ENCODE measurements at regions not wholly inside any gene's neighbourhood (a gene's known extent, or its start where the extent isn't known, plus 50 kb on each side); places are given as distances from the start of the nearest gene placed in this dataset.

DNA sequence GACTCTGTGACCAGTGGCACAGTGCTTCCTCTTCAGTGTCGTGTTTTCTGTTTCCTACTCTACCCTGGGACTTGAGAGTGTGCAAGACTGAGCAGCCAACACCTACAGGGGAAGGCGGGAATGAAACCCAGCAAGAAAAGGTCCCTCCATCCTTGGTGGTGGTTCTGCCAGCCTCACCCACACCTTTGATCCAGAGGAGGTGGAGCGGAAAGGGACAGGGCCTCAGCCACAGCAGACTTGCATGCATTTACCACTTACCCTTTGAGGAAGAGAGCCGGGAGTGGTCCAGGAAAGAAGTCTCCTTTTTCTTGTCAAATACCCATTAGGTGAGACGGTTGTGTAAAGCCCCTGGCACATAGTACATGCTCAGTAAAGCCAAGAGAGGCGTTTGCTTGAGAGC is 164.8 kb upstream of the ZNF536 start:
- Histone ChIP-seq H3K36me3 (ENCODE audit: control insufficient read depth, insufficient read depth, low read length) (no peaks in the 10 kb centered on the region), H3K4me3 (ENCODE audit: low read depth, low read length) (no peak overlapping the region), H3K9me3 (no peaks in the 10 kb centered on the region; the same call in 1 of the 2 replicates), H3K27me3 (replicated peaks; ENCODE audit: control insufficient read depth, insufficient read depth, low read length) (no peaks in the 10 kb centered on the region), H3K4me1 (no peaks in the 10 kb centered on the region)
- TF ChIP-seq, protein P1, sequence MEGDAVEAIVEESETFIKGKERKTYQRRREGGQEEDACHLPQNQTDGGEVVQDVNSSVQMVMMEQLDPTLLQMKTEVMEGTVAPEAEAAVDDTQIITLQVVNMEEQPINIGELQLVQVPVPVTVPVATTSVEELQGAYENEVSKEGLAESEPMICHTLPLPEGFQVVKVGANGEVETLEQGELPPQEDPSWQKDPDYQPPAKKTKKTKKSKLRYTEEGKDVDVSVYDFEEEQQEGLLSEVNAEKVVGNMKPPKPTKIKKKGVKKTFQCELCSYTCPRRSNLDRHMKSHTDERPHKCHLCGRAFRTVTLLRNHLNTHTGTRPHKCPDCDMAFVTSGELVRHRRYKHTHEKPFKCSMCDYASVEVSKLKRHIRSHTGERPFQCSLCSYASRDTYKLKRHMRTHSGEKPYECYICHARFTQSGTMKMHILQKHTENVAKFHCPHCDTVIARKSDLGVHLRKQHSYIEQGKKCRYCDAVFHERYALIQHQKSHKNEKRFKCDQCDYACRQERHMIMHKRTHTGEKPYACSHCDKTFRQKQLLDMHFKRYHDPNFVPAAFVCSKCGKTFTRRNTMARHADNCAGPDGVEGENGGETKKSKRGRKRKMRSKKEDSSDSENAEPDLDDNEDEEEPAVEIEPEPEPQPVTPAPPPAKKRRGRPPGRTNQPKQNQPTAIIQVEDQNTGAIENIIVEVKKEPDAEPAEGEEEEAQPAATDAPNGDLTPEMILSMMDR (IDR thresholded peaks at IDR 0.05; ENCODE audit: insufficient read depth in 1 of 2, low read depth in 1 of 2, low read length in 1 of 2, severe bottlenecking in 1 of 2, unreplicated experiment in 1 of 2), result no peak
- Mint-ChIP-seq H3K27ac (ENCODE audit: unreplicated experiment) (no peak overlapping the region), H3K27me3 (ENCODE audit: insufficient read depth, unreplicated experiment) (peaks cover 10% of the 10 kb centered on the region), H3K9me3 (ENCODE audit: unreplicated experiment) (no peaks in the 10 kb centered on the region), H3K4me3 (ENCODE audit: unreplicated experiment) (no peak overlapping the region), H3K36me3 (ENCODE audit: insufficient read depth, unreplicated experiment) (no peaks in the 10 kb centered on the region), H3K4me1 (ENCODE audit: low read depth, unreplicated experiment) (no peaks in the 10 kb centered on the region)
- BruUV-seq (replicated peaks), result no TSS peak
- DNase-seq, result no peak
- ChIA-PET CTCF (no interaction called here), POLR2A (no interaction called here)
- intact Hi-C loops (cut with micrococcal nuclease; ENCODE audit: unreplicated experiment), result no loop called here

DNA sequence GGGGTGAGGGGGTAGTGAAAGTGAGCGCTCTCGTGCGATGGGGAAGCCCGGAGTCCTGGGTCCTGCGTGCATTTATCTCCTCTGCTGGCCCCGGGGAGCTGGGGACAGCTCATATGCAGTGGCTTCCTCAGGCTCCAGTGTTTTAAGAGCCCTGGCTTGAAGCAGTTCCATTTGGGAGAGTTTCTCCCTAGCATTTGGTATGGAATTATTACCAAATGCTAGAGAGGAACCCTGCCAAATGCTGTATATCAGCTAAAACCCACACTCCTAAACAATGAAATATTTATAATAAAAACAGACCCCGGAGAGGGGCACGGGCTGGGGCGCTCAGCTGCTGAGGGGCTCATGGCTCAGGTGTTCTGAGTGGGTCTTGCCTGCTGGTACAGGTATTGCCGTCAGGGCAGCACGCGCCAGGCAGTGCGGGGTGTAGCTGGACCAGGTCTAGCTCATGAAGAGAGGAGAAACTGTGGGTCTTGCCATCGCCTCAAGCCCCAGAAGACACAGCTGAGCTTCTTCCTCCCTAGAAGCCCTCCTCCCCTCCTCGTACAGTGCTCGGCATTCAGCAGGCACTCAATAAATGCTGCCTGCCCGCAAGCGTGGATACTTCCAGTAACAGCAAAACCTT is 163.6 kb upstream of the ZNF536 start:
- BruUV-seq (replicated peaks), result no TSS peak
- ChIA-PET POLR2A (no interaction called here), CTCF (no interaction called here)
- Mint-ChIP-seq H3K36me3 (ENCODE audit: insufficient read depth, unreplicated experiment) (no peaks in the 10 kb centered on the region), H3K9me3 (ENCODE audit: unreplicated experiment) (no peaks in the 10 kb centered on the region), H3K4me3 (ENCODE audit: unreplicated experiment) (no peak overlapping the region), H3K27ac (ENCODE audit: unreplicated experiment) (no peak overlapping the region), H3K27me3 (ENCODE audit: insufficient read depth, unreplicated experiment) (peaks cover 10% of the 10 kb centered on the region), H3K4me1 (ENCODE audit: low read depth, unreplicated experiment) (no peaks in the 10 kb centered on the region)
- no peaks in the 10 kb centered on the region; the same call in 1 of the 2 replicates for H3K9me3 ChIP-seq
- TF ChIP-seq, protein P1 (IDR thresholded peaks at IDR 0.05; ENCODE audit: insufficient read depth in 1 of 2, low read depth in 1 of 2, low read length in 1 of 2, severe bottlenecking in 1 of 2, unreplicated experiment in 1 of 2), result no peak
- no peaks in the 10 kb centered on the region for H3K36me3 ChIP-seq (ENCODE audit: control insufficient read depth, insufficient read depth, low read length)
- H3K4me3 ChIP-seq (ENCODE audit: low read depth, low read length), result no peak overlapping the region
- H3K27me3 ChIP-seq (replicated peaks; ENCODE audit: control insufficient read depth, insufficient read depth, low read length), result no peaks in the 10 kb centered on the region
- intact Hi-C loops (cut with micrococcal nuclease; ENCODE audit: unreplicated experiment), result no loop called here
- DNase-seq, result no peak
- H3K4me1 ChIP-seq, result no peaks in the 10 kb centered on the region

DNA sequence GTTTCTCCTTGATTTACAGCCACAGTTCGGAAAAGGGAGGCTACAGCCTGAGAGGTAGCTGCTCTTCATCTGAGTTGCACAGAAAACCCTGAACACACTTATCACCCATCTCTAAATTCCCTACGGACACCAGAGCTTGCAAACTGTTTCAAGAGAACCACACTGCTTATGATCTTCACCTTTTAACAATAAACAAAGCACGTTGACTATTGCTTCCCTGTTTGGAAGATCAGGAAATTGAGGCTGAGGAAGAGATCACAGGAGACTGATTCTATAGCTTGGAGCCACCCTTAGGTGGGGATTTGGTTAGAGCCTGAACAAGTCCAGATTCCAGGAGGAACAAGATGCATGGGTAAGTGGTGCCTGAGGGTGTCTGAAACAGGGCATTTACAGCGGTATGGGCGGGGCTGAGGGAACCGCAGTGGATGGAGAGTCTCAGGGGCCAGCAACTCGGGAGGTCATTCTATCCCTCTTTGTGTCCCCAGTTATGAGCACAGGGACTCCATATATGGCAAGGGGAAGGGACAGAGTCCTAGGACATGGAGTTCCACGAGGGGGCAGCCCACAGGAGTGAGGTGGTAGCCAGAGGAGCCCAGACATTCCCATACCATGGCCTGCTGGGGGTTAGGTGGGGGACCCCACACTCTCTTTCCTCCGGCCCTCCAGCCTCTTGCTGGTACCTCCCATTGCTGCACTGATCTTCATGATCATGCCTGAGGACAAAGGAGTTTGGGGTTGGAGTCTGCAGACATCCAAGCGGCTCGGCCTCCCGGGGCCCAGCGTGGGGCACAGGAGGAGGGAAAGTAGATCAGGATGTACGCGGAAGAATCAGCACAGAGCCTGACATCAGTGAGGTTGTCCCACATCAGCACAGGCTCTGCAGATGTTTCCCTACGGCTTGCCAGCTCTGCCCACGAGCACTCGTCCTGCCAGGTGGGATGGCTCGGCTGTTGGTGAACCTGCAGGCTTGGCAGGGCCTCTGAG is 162.3 kb upstream of the ZNF536 start:
- POLR2A ChIA-PET, result no interaction called here

More for the DNA sequence above, 162.3 kb upstream of the ZNF536 start:
- H3K9me3 Mint-ChIP-seq (ENCODE audit: unreplicated experiment), result no peaks in the 10 kb centered on the region
- H3K9me3 ChIP-seq, result no peaks in the 10 kb centered on the region; the same call in 1 of the 2 replicates
- BruUV-seq (replicated peaks), result no TSS peak
- DNase-seq, result no peak
- H3K4me1 Mint-ChIP-seq (ENCODE audit: low read depth, unreplicated experiment), result no peaks in the 10 kb centered on the region
- H3K27ac Mint-ChIP-seq (ENCODE audit: unreplicated experiment), result no peak overlapping the region
- CTCF ChIA-PET, result no interaction called here
- no peaks in the 10 kb centered on the region for H3K36me3 ChIP-seq (ENCODE audit: control insufficient read depth, insufficient read depth, low read length)
- no peaks in the 10 kb centered on the region for H3K36me3 Mint-ChIP-seq (ENCODE audit: insufficient read depth, unreplicated experiment)
- no peak overlapping the region for H3K4me3 ChIP-seq (ENCODE audit: low read depth, low read length)
- intact Hi-C loops (cut with micrococcal nuclease; ENCODE audit: unreplicated experiment), result no loop called here
- H3K27me3 Mint-ChIP-seq (ENCODE audit: insufficient read depth, unreplicated experiment), result peaks cover 10% of the 10 kb centered on the region
- H3K4me3 Mint-ChIP-seq (ENCODE audit: unreplicated experiment), result no peak overlapping the region
- TF ChIP-seq, protein P1 (IDR thresholded peaks at IDR 0.05; ENCODE audit: insufficient read depth in 1 of 2, low read depth in 1 of 2, low read length in 1 of 2, severe bottlenecking in 1 of 2, unreplicated experiment in 1 of 2), result no peak
- H3K4me1 ChIP-seq, result no peaks in the 10 kb centered on the region
- H3K27me3 ChIP-seq (replicated peaks; ENCODE audit: control insufficient read depth, insufficient read depth, low read length), result no peaks in the 10 kb centered on the region
